Suprapubic skin (tissue), 4 donors: ENCODE measurements at regions not wholly inside any gene's neighbourhood (a gene's known extent, or its start where the extent isn't known, plus 50 kb on each side); places are given as distances from the start of the nearest gene placed in this dataset.
"Not testable (repeated sequence)": the region's sequence is repeated elsewhere in the genome, so short reads cannot be mapped to it uniquely, and the experiment has no call there.

Source experiments
- DNase-seq, 2 donors: peaks; one replicate each; pipeline ENCODE4 v3.0.0-alpha.2; 2019; ENCODE audit warnings: low spot score in 2 of 2
- H3K27ac ChIP-seq: fragments of 200-600 bp; sonication (generic); one replicate; pipeline ENCODE4 v1.5.1; 2019
- H3K27me3 ChIP-seq: fragments of 200-600 bp; sonication (generic); one replicate; pipeline ENCODE4 v1.5.1; 2019
- H3K36me3 ChIP-seq: fragments of 200-600 bp; sonication (generic); one replicate; pipeline ENCODE4 v1.5.1; 2019
- H3K4me1 ChIP-seq: fragments of 200-600 bp; sonication (generic); one replicate; pipeline ENCODE4 v1.5.1; 2019
- H3K4me3 ChIP-seq: fragments of 200-600 bp; sonication (generic); one replicate; pipeline ENCODE4 v1.5.1; 2019; ENCODE audit warnings: mild to moderate bottlenecking
- H3K9me3 ChIP-seq: fragments of 200-600 bp; sonication (generic); one replicate; pipeline ENCODE4 v1.5.1; 2019
- EP300 ChIP-seq: sonication (generic); formaldehyde crosslinking; IDR thresholded peaks from one replicate; pipeline ENCODE4 v1.6.1; 2017; ENCODE audit warnings: antibody characterized with exemption
- POLR2A ChIP-seq, 2 donors: fragments of 450-650 bp; IDR thresholded peaks; one replicate each; pipeline ENCODE4 v1.6.1; 2017; ENCODE audit warnings: antibody characterized with exemption in 2 of 2, mild to moderate bottlenecking in 2 of 2, moderate library complexity in 2 of 2
- POLR2AphosphoS5 ChIP-seq, 3 donors: sonication (generic); formaldehyde crosslinking; IDR thresholded peaks; one replicate each; pipeline ENCODE4 v1.6.1; 2017; ENCODE audit warnings: antibody characterized with exemption in 3 of 3
- WGBS: methylation state at CpG from one replicate; pipeline ENCODE4 v1.1.5; 2018; 5-methylcytosine and 5-hydroxymethylcytosine counted together
- TF ChIP-seq, protein P1 (sequence below), 2 donors: fragments of 200-600 bp in 1 of 2; fragments of 450-650 bp in 1 of 2; sonication (generic) in 1 of 2; IDR thresholded peaks; one replicate each; pipeline ENCODE4 v1.5.1; 2016 to 2019; ENCODE audit warnings: antibody characterized with exemption in 2 of 2, mild to moderate bottlenecking in 1 of 2, moderate library complexity in 1 of 2

DNA sequence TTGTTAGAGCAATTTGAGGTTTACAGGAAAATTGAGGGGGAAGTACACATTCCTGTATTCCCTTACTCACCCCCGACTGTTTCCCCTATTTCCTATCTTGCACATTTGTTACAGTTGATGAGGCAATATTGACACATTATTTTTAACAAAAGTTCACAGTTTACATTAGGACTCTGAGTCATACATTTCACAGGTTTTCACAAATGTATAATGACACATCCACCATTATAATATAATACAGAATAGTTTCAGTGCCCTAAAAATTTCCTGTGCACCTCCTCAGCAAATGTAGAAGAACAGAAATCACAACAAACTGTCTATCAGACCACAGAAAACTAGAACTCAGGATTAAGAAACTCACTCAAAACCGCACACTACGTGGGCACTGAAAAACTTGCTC is 160.6 kb upstream of the RMP24 start:
- Histone ChIP-seq H3K27ac (no peak overlapping the region), H3K9me3 (no peaks in the 10 kb centered on the region), H3K36me3 (no peaks in the 10 kb centered on the region), H3K4me1 (no peaks in the 10 kb centered on the region), H3K4me3 (no peak overlapping the region), H3K27me3 (no peaks in the 10 kb centered on the region)
- TF ChIP-seq POLR2AphosphoS5 (IDR thresholded peaks at IDR 0.05), result no peak
- no peak for TF ChIP-seq POLR2A (IDR thresholded peaks at IDR 0.05)
- TF ChIP-seq EP300, result no peak
- TF ChIP-seq, protein P1, sequence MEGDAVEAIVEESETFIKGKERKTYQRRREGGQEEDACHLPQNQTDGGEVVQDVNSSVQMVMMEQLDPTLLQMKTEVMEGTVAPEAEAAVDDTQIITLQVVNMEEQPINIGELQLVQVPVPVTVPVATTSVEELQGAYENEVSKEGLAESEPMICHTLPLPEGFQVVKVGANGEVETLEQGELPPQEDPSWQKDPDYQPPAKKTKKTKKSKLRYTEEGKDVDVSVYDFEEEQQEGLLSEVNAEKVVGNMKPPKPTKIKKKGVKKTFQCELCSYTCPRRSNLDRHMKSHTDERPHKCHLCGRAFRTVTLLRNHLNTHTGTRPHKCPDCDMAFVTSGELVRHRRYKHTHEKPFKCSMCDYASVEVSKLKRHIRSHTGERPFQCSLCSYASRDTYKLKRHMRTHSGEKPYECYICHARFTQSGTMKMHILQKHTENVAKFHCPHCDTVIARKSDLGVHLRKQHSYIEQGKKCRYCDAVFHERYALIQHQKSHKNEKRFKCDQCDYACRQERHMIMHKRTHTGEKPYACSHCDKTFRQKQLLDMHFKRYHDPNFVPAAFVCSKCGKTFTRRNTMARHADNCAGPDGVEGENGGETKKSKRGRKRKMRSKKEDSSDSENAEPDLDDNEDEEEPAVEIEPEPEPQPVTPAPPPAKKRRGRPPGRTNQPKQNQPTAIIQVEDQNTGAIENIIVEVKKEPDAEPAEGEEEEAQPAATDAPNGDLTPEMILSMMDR (IDR thresholded peaks at IDR 0.05), result no peak
- 84% methylated on average over 3 of the region's 3 CpGs for WGBS
- DNase-seq, result no peak

- H3K9me3 ChIP-seq, H3K36me3 ChIP-seq, H3K4me3 ChIP-seq, H3K4me1 ChIP-seq, H3K27me3 ChIP-seq, DNase-seq, H3K27ac ChIP-seq: not testable (repeated sequence)
- WGBS, result 97% methylated on average over 2 of the region's 2 CpGs
These were observed 157.5 kb upstream of the RMP24 start for GRCh38 chr18:35815011-35815410.

- Histone ChIP-seq H3K27ac (no peak overlapping the region), H3K4me1 (no peaks in the 10 kb centered on the region), H3K9me3 (no peaks in the 10 kb centered on the region), H3K4me3 (no peak overlapping the region), H3K36me3 (no peaks in the 10 kb centered on the region), H3K27me3 (no peaks in the 10 kb centered on the region)
- 97% methylated on average over 3 of the region's 3 CpGs for WGBS
- TF ChIP-seq EP300 (no peak), POLR2AphosphoS5 (IDR thresholded peaks at IDR 0.05) (no peak), POLR2A (IDR thresholded peaks at IDR 0.05) (no peak)
- TF ChIP-seq, protein P1 (IDR thresholded peaks at IDR 0.05), result no peak
- no peak for DNase-seq
These were observed 156.5 kb upstream of the RMP24 start for GRCh38 chr18:35816003-35816402.

GRCh38 chr18:35817604-35818352 is 154.7 kb upstream of the RMP24 start:
- H3K9me3 ChIP-seq, result no peaks in the 10 kb centered on the region
- 91% methylated on average over 8 of the region's 11 CpGs for WGBS
- TF ChIP-seq, protein P1 (IDR thresholded peaks at IDR 0.05), result no peak
- TF ChIP-seq POLR2A (IDR thresholded peaks at IDR 0.05) (no peak), POLR2AphosphoS5 (IDR thresholded peaks at IDR 0.05) (no peak), EP300 (no peak)

GRCh38 chr18:35818353-35818667 is 154.2 kb upstream of the RMP24 start:
- no peak overlapping the region for H3K4me3 ChIP-seq
- WGBS, result 93% methylated on average over 12 of the region's 12 CpGs
- H3K9me3 ChIP-seq, result no peaks in the 10 kb centered on the region
- no peak overlapping the region for H3K27ac ChIP-seq
- TF ChIP-seq EP300 (no peak), POLR2AphosphoS5 (IDR thresholded peaks at IDR 0.05) (no peak), POLR2A (IDR thresholded peaks at IDR 0.05) (no peak)
- TF ChIP-seq, protein P1 (IDR thresholded peaks at IDR 0.05), result no peak
- H3K4me1 ChIP-seq, result no peaks in the 10 kb centered on the region
- DNase-seq, result no peak
- H3K27me3 ChIP-seq, result no peaks in the 10 kb centered on the region
- H3K36me3 ChIP-seq, result no peaks in the 10 kb centered on the region

More at GRCh38 chr18:35817604-35818352, 154.7 kb upstream of the RMP24 start:
- H3K27ac ChIP-seq, result no peak overlapping the region
- DNase-seq, result no peak
- H3K4me3 ChIP-seq, result no peak overlapping the region
- H3K36me3 ChIP-seq, result no peaks in the 10 kb centered on the region
- no peaks in the 10 kb centered on the region for H3K4me1 ChIP-seq
- H3K27me3 ChIP-seq, result no peaks in the 10 kb centered on the region

DNA sequence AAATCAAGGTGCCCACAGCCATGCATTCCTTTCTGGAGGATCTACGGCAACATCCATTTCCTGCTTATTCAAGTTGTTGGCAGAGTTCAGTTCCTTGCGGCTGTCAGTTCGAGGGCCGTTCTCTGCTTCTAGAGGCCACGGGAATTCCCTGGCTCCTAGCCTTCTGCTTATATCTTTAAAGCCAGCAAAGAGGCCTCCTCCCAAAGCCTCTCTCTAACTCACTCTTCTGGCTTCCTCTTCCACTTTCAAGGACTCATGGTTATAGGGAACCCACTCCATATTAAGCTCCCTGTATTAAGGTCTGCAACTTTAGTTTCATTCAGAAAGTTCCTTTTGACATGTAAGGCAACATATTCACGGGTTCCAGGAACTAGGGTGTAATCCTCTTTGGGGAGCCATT is 150.1 kb upstream of the RMP24 start:
- Histone ChIP-seq H3K9me3 (no peaks in the 10 kb centered on the region), H3K4me1 (no peaks in the 10 kb centered on the region), H3K27ac (no peak overlapping the region), H3K36me3 (no peaks in the 10 kb centered on the region), H3K4me3 (no peak overlapping the region), H3K27me3 (no peaks in the 10 kb centered on the region)
- no peak for DNase-seq
- TF ChIP-seq POLR2A (IDR thresholded peaks at IDR 0.05), result no peak
- TF ChIP-seq EP300, result no peak
- TF ChIP-seq, protein P1 (IDR thresholded peaks at IDR 0.05), result no peak
- no peak for TF ChIP-seq POLR2AphosphoS5 (IDR thresholded peaks at IDR 0.05)
- 16% methylated on average over 6 of the region's 6 CpGs for WGBS
